GOT3 (cell line): ENCODE measurements at regions not wholly inside any gene's neighbourhood (a gene's known extent, or its start where the extent isn't known, plus 50 kb on each side); places are given as distances from the start of the nearest gene placed in this dataset.

Source experiments
- DNase-seq: peaks from one replicate; lab custom pipeline; 2025; ENCODE audit warnings: mixed read lengths; lab: John Stamatoyannopoulos, UW

DNA sequence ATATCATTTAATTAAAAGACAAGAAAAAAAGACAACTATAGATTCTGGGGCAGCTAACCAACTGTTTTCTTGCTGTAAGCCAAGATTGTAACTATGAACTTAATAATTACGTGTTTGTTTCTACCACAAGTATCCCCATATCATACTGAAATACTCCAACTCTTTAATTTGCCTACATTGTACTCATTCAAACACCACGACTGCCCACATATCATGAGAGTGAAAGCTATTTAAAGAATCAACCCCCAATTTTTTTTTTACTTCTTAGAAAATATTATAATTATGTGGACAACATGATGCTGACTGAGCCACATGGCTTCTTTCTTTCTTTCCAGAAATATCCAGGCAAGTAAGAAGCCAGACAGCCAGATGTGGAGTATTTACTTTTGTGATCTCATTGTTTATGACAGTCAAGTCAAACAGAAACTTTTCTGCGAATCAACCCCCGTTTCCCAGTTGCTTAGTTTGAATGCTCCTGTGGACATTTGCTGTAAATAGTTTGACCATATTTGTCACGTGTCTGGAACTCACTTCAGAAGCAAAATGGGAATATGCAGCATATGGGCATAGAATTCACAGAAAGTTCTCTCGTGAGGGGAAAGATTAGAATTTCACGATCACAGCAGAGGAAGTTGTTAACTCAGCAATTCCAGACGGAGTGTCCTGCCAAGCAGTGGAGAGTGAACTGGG lies 126.8 kb upstream of the PSMD7 start:
- DNase-seq: no peak

DNA sequence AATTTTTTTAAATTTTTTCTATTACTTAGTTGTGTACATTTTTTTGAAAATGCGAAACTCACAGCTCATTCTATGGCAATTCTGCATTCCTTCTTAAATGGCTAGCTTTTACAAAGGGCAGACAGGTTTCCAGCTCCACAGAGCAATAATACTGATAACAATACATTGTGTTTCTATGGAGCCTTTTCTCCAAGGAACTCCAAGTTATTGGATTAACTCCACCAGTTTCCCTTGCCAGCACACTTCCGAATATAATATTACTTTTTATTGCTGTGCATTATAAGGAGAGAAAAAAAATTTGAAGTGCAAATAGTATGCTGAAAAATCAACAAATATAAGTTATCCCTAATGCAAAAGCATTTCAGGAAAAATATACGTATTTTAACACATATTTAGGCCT lies 127.5 kb upstream of the PSMD7 start:
- DNase-seq: no peak

DNA sequence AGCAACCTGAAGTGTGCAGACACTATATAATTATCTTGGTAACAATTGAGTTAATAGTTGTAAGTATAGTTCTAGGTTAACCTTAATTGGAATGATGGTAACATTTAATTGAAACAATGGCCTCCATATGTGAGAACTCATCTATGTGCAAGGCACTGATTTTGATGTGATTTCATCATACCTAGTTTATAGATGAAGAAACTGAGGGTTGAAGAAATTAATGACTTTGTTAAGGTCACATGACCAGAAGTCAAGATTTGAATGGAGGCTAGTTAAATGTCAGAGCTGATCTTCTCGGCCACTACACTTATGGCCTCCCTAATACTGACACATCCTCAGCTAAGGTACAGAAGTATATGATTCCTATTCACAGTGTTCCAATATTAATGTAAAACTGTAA lies 128.2 kb upstream of the PSMD7 start:
- no peak for DNase-seq

DNA sequence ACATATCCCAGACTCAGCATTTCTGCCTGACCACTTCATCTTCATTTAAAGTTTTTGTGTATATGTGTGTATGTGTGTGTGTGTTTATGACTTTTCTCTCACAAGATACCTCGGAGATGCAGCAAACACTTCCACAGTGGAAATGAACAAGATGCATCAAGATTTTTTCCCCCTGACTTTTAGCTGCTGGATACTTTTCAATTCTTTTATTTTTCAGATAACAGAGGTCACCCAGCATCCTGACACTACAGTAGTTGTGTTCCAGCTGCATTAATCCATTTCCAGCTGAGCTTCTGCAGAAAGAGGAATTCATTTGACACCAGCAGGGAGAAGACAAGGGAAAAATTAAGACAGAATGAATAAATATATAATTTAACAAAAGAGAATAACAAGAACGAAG lies 130.2 kb upstream of the PSMD7 start:
- no peak for DNase-seq

DNA sequence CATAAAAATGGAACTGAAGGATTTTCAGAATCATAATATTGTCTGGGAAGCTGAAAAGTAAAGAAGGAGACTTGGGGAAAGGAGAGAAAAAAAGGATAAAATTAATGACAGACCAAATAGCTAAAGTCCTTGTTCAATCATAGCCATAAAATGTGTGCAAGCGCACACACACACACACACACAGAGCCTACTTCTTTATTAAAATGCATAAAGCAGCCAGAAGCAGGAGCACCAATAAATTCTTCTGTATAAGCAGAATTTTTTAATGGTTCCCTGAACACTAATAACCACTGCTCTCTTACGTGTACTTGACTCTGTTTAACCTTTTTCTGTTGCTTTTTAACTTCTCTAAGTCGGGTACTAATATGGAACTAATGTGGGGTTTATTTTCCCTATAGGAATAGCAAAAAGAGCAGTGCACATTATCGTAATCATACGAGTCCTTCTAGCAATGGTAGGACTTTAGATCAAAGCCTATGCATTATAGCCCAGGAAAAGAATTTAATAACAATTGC lies 131.0 kb upstream of the PSMD7 start:
- DNase-seq: no peak

DNA sequence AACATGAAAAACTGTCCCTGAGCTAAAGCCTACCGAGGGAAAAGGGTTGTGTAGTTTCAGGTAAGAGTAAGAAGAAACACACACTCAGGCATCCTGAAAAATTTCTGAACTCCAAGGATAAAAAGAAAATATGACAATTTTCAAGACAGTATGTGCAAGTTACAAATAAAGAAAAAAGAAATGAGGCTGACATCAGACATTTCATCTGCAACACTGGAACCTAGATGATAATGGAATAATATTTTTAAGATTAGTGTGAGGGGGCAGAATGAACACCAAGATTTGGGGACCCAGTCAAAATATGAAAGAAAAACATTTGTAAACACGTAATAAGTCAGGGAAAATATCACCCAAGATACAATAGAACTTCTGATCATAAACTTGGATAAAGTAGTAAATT lies 135.9 kb upstream of the PSMD7 start:
- no peak for DNase-seq

DNA sequence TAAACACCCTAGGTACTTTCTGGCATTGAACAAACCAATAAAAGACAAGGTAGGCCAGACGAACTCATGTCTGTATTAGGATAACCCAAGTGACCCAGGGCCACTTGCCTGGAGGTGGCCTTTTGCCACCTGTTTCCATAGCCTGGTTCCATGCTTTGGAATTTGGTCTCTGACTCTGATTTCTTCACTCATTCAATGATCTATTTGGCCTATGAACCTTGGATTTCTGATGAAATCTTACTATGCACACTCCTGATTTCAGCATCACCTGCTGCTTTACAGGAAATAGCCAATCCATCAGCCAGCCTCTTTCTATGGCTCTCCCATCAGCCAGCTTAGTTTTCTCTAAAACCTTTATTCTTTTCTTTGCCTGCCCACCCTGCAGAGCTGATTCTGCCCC lies 142.8 kb upstream of the PSMD7 start:
- DNase-seq: no peak

DNA sequence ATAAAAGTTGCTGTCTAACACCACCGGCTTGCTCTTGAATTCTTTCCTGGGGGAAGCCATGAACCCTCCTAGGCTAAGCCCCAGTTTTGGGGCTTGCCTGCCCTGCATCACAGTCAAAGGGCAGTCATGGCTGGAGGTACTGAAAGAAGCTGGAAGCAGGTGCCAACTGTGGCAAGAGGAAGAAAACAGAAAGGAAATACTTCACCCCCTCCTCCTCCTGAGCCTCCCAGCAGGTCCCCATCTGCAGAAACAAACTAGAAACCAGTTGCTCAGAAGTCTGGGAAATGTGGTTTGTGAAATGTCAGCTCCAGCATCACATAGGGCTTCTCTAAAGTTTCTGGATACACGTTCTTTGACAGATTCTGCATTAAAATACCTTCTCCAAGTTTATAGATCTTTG lies 150.0 kb upstream of the PSMD7 start:
- DNase-seq: no peak

DNA sequence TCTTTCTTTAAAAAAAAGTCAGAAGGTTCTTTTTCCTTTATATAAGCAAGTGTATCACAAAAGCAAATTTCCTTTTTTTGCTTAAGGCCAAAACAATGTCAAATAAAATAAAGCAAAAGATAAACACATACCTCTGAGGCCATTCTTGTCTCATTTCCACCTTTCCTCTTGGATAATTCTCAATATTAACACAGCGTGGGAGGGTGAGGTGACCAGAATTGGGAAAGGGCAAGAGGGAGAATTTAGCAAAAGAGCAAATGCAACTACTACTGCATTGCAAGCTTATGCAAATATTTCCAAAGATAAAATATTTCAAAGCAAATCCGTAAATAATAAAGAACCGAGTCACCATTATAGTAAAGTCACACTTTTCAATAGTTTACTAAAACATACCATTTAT lies 153.4 kb upstream of the PSMD7 start:
- DNase-seq: no peak

DNA sequence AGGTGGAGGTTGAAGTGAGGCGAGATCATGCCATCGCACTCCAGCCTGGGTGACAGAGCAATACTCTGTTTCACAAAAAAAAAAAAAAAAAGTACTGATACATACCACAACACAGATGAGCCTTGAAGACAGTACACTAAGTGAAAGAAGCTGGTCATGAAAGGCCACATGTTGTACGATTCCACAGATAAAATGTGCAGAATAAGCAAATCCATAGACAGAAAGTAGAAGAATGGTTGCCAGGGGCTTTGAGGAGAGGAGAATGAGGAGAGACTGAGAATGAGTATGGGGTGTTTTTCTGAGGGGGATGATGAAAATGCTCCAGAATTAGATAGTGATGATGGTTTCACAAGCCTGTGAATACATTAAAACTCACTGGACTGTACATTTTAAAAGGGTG lies 155.6 kb upstream of the PSMD7 start:
- no peak for DNase-seq

DNA sequence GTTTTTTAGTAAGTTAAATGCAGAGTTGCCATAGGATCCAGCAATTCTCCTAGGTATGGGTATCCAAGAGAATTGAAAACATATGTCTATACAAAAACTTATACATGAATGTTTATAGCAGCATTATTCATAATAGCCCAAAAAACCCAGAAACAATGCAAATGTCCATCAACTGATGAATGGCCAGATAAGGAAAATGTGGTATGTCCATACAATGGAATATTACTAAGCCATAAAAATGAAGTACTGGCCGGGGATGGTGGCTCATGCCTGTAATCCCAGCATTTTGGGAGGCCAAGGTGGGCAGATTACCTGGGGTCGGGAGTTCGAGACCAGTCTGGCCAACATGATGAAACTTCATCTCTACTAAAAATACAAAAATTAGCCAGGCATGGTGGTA lies 156.1 kb upstream of the PSMD7 start:
- no peak for DNase-seq

DNA sequence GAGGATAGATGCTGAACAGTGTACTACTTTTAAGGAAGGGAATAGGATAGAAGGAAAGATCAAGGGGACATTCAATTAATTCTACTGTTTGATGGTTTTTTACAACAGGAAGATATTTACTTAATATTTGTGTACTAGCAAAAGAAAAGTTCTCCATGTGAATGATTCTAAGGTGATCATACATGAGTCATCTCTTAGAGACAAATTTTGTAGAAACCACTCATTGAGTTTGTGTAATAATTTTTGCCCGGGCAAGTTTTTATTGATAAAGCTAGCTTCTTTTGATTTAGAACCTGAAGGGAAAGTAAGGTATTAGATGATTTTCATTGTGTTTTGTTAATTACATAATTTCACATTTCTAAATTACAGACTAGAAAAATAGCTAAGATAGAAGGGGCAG lies 172.8 kb upstream of the PSMD7 start:
- no peak for DNase-seq

DNA sequence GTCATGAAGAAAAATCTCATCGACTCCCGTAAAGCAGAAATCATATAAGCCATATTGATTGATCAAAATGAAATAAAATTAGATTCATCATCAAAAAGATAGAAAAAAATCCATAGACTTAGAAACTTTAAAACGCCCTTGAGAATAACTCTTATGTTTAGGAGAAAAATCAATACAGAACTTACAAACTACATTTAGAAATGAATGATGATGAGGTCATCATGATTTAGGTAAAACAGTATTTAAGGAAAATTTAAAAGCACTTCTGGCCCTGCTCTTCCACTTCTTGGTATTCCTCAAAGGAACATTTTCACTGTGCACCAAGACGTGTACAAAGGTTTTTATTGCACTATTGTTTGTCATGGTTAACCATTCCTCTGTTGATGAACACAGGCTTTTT lies 173.4 kb upstream of the PSMD7 start:
- DNase-seq: no peak

DNA sequence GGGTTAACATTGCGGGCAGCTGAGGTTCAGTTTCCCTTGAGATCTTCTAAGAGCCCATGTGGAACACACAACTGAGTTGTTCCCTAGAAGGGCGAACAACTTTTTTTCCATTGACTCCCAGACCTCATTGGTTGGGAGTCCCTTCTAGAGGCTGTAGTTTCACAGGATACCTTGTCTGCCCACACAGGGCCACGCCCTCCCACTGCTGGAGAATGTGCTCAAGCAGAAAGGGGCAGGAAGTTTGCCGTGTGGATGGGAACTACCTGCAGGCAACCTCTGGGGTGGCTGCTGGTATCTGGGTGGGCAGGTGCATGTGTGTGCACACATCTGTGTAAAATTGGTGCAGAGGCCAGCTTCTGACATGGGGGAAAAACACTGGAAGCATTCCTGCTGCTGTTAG lies 178.8 kb upstream of the PSMD7 start:
- no peak for DNase-seq

DNA sequence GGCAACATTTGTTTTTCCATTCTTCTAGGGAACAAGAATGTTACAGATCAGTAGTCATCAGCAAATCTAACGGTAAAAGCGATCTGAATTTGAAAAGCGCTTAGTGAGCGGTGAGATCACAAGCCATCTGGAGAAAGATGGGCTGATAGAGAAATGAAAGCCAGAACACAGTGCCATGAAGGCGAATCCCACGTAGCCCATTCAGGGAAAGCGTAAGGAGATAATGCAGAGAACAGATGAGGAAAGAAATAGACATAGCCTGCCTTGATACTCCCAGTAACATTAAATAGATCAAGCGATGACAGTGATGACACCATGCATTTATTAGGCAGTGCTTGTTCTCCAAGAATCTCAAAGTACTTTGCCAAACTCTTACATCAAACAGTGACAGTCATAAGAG lies 183.1 kb upstream of the PSMD7 start:
- DNase-seq: no peak

DNA sequence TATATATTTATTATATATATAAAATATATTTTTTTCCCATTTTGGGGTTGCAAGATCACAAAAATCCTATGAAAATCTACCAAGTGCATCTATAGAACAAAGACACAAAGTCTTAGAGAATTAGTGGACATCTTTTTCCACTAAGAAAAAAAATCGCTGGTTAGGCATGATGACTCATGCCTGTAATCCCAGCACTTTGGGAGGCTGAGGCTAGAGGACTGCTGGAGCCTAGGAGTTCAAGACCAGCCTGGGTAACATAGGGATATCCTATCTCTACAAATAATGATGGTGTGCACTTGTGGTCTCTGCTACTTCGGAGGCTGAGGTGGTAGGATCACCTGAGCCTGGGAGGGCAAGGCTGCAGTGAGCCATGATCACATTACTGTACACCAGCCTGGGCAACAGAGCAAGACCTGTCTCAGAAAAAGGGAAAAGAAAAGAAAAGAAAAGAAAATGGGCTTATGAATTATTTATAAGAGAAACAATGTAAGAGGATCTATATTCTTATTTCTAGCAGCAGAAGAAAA lies 185.1 kb upstream of the PSMD7 start:
- no peak for DNase-seq

DNA sequence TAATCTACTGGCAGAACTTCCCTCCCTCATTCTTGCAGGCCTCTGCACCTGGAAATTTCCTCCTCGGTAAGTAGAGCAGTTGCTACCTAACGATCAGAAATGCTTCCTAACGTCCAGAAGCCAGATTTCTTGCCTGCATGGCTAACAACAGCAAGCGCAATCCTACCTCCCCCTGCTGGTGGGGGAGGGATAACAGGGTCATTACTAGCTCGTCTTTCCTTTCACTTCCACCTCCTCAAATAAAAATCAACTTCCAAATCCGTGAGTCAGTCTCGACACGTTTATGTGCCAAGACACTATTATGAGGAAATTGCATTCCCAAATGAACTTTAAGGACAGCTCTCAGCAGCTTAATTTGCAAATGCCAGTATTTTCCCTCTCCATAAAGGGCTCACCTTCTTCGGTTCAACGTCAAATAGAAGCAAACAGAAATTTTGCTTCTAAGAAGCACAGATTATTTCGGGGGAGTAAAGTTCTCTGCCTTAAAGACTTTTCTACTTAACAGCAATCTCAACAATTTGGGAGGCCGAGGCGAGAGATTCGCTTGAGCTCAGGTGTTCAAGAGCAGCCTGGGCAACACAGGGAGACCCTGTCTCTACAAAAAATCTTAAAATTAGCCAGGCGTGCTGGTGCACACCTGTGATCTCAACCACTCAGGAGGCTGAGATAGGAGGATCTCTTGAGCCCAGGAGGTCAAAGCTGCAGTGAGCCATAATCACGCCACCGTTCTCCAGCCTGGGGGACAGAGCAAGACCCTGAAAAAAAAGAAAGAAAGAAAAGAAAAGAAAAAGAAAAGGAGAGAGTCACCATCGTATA lies 188.6 kb upstream of the PSMD7 start:
- DNase-seq: no peak

DNA sequence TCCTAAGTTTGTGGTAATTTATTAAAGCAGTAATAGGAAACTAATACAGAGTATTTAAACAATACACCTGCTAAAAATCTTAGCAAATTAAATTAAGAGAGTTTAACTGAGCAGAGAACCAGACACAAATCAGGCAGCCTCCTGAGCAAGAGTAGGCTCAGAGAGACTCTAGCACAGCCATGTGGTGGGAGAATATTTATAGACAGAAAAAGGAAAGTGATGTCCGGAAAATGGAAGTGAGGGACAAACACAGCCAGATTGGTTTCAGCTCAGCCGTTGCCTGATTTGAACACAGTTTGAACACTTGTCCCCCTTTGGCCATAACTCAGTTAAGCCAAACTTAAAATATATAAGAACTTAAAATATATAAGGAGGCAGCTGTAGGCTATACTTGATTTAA lies 192.6 kb upstream of the PSMD7 start:
- no peak for DNase-seq

DNA sequence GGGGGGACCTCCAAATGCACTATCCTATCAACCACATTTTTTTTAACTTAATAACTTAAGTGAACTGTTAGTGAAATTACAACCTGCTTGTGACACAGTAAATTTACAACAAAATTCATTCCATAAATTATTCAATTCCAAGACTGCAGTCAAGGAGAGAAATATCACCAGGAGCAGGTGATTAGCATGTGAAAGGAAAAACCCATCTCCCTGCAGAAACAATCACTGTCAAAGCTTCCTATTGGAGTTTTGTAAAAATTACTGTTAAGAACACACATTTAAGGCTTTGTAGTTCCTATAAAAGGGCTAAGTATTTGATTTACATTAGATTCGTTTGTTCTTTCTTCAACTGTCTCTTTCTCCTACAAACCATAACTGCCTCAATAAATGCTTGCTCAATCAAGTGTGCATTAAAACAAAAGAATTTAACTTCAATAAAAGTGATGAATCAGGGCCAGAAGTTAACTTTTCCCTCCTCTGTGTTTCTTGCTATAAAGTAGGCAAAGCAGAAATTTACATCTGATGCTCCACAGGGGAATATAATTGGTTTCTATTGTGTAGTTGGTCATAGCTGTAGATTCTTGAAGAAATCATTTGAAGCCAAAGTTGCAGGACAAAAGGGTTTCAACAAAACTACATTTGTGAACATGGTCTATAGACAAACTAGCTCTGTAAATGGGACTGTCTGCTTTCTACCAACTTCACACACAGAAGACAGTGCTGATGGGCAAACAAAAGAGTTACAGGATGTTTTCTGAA lies 195.1 kb upstream of the PSMD7 start:
- no peak for DNase-seq

DNA sequence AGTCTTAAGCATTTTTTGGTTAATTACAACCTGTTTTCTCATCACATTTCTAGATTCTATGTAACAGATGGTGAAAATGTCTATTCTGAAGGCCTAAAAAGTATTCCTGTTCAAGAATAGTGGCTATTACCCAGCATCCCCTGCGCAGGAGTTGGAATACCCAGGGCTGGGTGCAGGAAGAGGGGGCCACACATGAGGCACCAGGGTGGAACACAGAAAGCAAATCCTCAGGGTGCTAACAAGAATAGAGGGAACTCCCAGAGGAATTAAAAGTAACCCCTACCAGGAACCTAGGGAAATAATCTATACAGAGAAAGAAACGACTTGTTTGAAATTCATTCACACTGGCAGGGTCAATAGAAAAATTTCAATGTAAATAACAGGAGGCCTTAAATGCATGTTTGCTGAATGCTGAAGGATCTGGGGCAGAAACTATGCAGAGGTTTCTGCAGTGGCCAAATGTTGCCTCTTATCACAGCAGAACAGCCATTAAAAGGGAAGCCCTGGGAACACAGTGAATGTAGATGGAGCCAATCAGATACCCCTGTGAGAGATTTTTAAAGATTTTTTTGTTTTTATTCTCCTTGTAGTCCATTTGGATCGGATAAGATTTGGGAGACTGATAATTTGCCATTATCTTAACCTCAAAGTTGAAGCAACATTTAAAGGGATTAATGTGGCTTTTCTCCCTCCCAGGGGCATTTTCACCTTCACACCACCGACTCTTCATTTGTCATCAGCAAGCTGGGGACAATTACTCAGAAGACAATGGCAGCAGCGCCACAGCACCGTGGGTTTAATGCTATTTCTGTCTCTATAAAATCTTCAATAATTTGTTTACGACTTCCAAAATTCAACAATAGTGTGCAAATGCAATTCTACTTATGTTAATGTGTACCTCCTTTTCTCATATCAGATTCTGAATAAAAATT lies 196.0 kb upstream of the PSMD7 start:
- no peak for DNase-seq

DNA sequence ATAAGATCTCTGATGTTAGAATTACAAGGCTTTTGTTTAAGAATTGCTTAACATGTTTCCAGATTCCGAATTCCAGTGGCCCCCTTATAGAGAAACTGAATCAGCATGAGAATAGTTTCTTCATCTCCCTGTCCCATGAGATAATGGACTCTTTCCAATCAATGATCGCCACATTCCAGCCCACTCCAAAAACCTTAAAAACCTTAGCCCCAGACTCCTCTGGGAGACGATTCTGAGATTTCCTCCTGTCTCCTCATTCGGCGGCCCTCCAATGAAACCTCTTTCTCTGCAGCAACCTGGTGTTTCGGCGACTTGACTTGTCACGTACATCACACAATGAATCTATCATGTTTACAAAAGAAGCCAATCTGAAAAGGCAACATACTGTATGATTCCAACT lies 197.1 kb upstream of the PSMD7 start:
- DNase-seq: no peak

DNA sequence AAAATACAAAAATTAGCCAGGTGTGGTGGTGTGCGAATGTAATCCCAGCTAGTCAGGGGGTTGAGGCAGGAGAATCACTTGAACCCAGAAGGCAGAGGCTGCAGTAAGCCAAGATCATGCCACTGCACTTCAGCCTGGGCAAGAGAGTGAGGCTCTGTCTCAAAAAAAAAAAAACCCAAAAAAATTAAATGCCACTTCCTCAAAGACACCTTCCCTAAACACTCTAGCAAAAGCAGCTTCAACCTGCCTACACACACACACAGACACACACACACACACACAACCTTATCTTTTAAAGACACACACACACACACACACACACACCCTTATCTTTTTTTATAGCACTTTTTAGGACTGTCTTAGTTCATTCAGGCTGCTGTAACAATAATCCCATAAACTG lies 201.7 kb upstream of the PSMD7 start:
- DNase-seq: no peak
